ENCODE measurements at regions not wholly inside any gene's neighbourhood (a gene's known extent, or its start where the extent isn't known, plus 50 kb on each side); places are given as distances from the start of the nearest gene placed in this dataset.

DNA sequence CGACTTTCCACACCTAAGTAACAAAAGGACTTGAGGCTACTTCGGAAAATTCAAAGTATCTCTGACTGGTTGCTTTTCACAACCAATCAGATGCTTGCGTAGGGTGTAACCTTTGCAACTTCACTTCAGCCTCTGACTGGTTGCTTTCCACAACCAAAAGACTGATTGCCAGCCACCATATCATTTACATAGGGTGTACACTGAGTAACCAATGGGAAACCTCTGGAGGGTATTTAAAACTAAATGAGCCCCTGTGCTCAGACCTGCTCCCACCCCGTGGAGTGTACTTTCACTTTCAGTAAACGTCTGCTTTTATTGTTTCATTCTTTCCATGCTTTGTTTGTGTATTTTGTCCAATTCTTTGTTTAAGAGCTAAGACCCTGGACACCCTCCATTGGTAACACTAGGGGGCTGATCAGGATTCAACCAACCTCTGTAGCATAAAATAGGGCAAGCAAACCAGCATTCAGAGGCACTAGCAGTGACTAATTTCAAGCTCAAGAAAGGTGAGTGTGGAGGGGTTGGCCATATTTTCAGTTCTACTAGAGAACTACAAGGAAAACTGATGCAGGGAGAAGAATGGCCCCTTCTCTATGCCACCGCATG lies 390.8 kb downstream of the POM121L12 start:
- peaks cover 2 to 41% (median 12%) of the 10 kb centered on the region in 8 donors for H3K9me3 Mint-ChIP-seq
- no peaks in the 10 kb centered on the region for H3K36me3 Mint-ChIP-seq
- POLR2A ChIA-PET (ENCODE audit: partially characterized antibody), result no interaction called here
- peaks cover 0 to 4% of the 10 kb centered on the region in 2 donors for H3K9me3 ChIP-seq (ENCODE audit: control insufficient read depth in 1 of 2, low read length in 2 of 2)
- no peak overlapping the region for H3K27ac Mint-ChIP-seq
- H3K27ac ChIP-seq (ENCODE audit: low read depth, low read length), result no peak overlapping the region
- H3K4me3 Mint-ChIP-seq, result no peak overlapping the region
- no peaks in the 10 kb centered on the region for H3K4me1 ChIP-seq (ENCODE audit: insufficient read depth, low read length)
- no peak for DNase-seq
- intact Hi-C loops (cut with micrococcal nuclease), result no loop called here
- H3K27me3 ChIP-seq (ENCODE audit: insufficient read depth, low read length), result no peaks in the 10 kb centered on the region
- no peaks in the 10 kb centered on the region for H3K4me1 Mint-ChIP-seq
- CTCF ChIA-PET (ENCODE audit: partially characterized antibody), result no interaction called here
- no peaks in the 10 kb centered on the region for H3K36me3 ChIP-seq (ENCODE audit: insufficient read depth, low read length)
- H3K27me3 Mint-ChIP-seq, result no peaks in the 10 kb centered on the region
- H3K4me3 ChIP-seq (ENCODE audit: low read length in 2 of 2), result no peak overlapping the region

GRCh38 chr7:53428045-53428444 lies 392.6 kb downstream of the POM121L12 start:
- no peak overlapping the region for H3K27ac Mint-ChIP-seq
- intact Hi-C loops (cut with micrococcal nuclease), result no loop called here
- no peaks in the 10 kb centered on the region for H3K4me1 Mint-ChIP-seq
- no peak for DNase-seq
- no peaks in the 10 kb centered on the region for H3K27me3 Mint-ChIP-seq
- peaks cover 2 to 36% (median 10%) of the 10 kb centered on the region in 8 donors for H3K9me3 Mint-ChIP-seq
- peaks cover 0 to 4% of the 10 kb centered on the region in 2 donors for H3K9me3 ChIP-seq (ENCODE audit: control insufficient read depth in 1 of 2, low read length in 2 of 2)
- POLR2A ChIA-PET (ENCODE audit: partially characterized antibody), result no interaction called here
- no peak overlapping the region for H3K27ac ChIP-seq (ENCODE audit: low read depth, low read length)
- no peaks in the 10 kb centered on the region for H3K36me3 ChIP-seq (ENCODE audit: insufficient read depth, low read length)
- no peak overlapping the region for H3K4me3 Mint-ChIP-seq
- no peaks in the 10 kb centered on the region for H3K4me1 ChIP-seq (ENCODE audit: insufficient read depth, low read length)
- no peaks in the 10 kb centered on the region for H3K27me3 ChIP-seq (ENCODE audit: insufficient read depth, low read length)
- CTCF ChIA-PET (ENCODE audit: partially characterized antibody), result no interaction called here
- H3K36me3 Mint-ChIP-seq, result no peaks in the 10 kb centered on the region
- no peak overlapping the region for H3K4me3 ChIP-seq (ENCODE audit: low read length in 2 of 2)

- Histone ChIP-seq H3K4me3 (ENCODE audit: low read length in 2 of 2) (no peak overlapping the region), H3K4me1 (ENCODE audit: insufficient read depth, low read length) (no peaks in the 10 kb centered on the region), H3K27me3 (ENCODE audit: insufficient read depth, low read length) (no peaks in the 10 kb centered on the region), H3K9me3 (ENCODE audit: control insufficient read depth in 1 of 2, low read length in 2 of 2) (peaks cover 0 to 4% of the 10 kb centered on the region in 2 donors), H3K36me3 (ENCODE audit: insufficient read depth, low read length) (no peaks in the 10 kb centered on the region), H3K27ac (ENCODE audit: low read depth, low read length) (no peak overlapping the region)
- H3K9me3 Mint-ChIP-seq, result peaks cover 2 to 24% (median 9%) of the 10 kb centered on the region in 8 donors
- ChIA-PET POLR2A (ENCODE audit: partially characterized antibody) (no interaction called here), CTCF (ENCODE audit: partially characterized antibody) (no interaction called here)
- no peaks in the 10 kb centered on the region for H3K27me3 Mint-ChIP-seq
- no peaks in the 10 kb centered on the region for H3K4me1 Mint-ChIP-seq
- H3K4me3 Mint-ChIP-seq, result no peak overlapping the region
- no peak overlapping the region for H3K27ac Mint-ChIP-seq
- no peaks in the 10 kb centered on the region for H3K36me3 Mint-ChIP-seq
- DNase-seq, result no peak
- intact Hi-C loops (cut with micrococcal nuclease), result no loop called here
Observed at GRCh38 chr7:53431901-53432300, 396.5 kb downstream of the POM121L12 start.

GRCh38 chr7:53437336-53437735 lies 401.9 kb downstream of the POM121L12 start:
- Histone ChIP-seq H3K27me3 (ENCODE audit: insufficient read depth, low read length) (no peaks in the 10 kb centered on the region), H3K27ac (ENCODE audit: low read depth, low read length) (no peak overlapping the region), H3K4me3 (ENCODE audit: low read length in 2 of 2) (no peak overlapping the region), H3K36me3 (ENCODE audit: insufficient read depth, low read length) (no peaks in the 10 kb centered on the region), H3K4me1 (ENCODE audit: insufficient read depth, low read length) (no peaks in the 10 kb centered on the region), H3K9me3 (ENCODE audit: control insufficient read depth in 1 of 2, low read length in 2 of 2) (no peaks in the 10 kb centered on the region)
- DNase-seq, result no peak
- intact Hi-C loops (cut with micrococcal nuclease), result no loop called here
- ChIA-PET CTCF (ENCODE audit: partially characterized antibody) (no interaction called here), POLR2A (ENCODE audit: partially characterized antibody) (no interaction called here)
- no peaks in the 10 kb centered on the region for H3K27me3 Mint-ChIP-seq
- peaks cover 0 to 17% (median 7%) of the 10 kb centered on the region in 8 donors for H3K9me3 Mint-ChIP-seq
- no peaks in the 10 kb centered on the region for H3K36me3 Mint-ChIP-seq
- H3K27ac Mint-ChIP-seq, result no peak overlapping the region
- no peaks in the 10 kb centered on the region for H3K4me1 Mint-ChIP-seq
- no peak overlapping the region for H3K4me3 Mint-ChIP-seq

DNA sequence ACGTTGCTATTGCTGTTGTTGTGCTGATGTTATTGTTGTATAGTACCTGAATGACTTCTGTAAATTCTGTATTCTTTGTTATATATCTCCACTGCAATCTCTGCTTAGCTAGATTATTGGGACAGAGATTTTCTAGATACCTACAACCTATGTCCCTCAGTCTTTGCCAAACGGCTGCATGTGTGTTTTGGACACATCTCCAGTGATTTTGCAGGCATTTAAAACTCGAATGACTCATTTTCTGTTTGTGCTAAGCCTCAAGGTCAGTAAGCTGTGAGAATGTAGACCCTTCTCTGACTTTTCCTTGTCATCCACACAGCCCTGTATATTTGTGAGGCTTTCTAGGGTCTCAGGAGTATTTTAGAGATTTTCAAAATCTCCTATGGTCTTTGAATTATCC lies 410.7 kb downstream of the POM121L12 start:
- DNase-seq, result no peak
- Mint-ChIP-seq H3K27me3 (no peaks in the 10 kb centered on the region), H3K4me3 (no peak overlapping the region), H3K36me3 (no peaks in the 10 kb centered on the region), H3K27ac (no peak overlapping the region), H3K4me1 (no peaks in the 10 kb centered on the region), H3K9me3 (peaks cover 0 to 12% (median 6%) of the 10 kb centered on the region in 8 donors)
- no peak overlapping the region for H3K4me3 ChIP-seq (ENCODE audit: low read length in 2 of 2)
- no peaks in the 10 kb centered on the region for H3K36me3 ChIP-seq (ENCODE audit: insufficient read depth, low read length)
- POLR2A ChIA-PET (ENCODE audit: partially characterized antibody), result no interaction called here
- intact Hi-C loops (cut with micrococcal nuclease), result no loop called here
- no peaks in the 10 kb centered on the region for H3K9me3 ChIP-seq (ENCODE audit: control insufficient read depth in 1 of 2, low read length in 2 of 2)
- CTCF ChIA-PET (ENCODE audit: partially characterized antibody), result no interaction called here
- H3K4me1 ChIP-seq (ENCODE audit: insufficient read depth, low read length), result no peaks in the 10 kb centered on the region
- no peaks in the 10 kb centered on the region for H3K27me3 ChIP-seq (ENCODE audit: insufficient read depth, low read length)
- no peak overlapping the region for H3K27ac ChIP-seq (ENCODE audit: low read depth, low read length)

GRCh38 chr7:53458636-53459035 lies 423.2 kb downstream of the POM121L12 start:
- H3K27ac Mint-ChIP-seq, result no peak overlapping the region
- Histone ChIP-seq H3K9me3 (ENCODE audit: control insufficient read depth in 1 of 2, low read length in 2 of 2) (no peaks in the 10 kb centered on the region), H3K4me1 (ENCODE audit: insufficient read depth, low read length) (no peaks in the 10 kb centered on the region), H3K36me3 (ENCODE audit: insufficient read depth, low read length) (no peaks in the 10 kb centered on the region), H3K27ac (ENCODE audit: low read depth, low read length) (no peak overlapping the region), H3K4me3 (ENCODE audit: low read length in 2 of 2) (no peak overlapping the region), H3K27me3 (ENCODE audit: insufficient read depth, low read length) (no peaks in the 10 kb centered on the region)
- no peaks in the 10 kb centered on the region for H3K4me1 Mint-ChIP-seq
- H3K4me3 Mint-ChIP-seq, result no peak overlapping the region
- intact Hi-C loops (cut with micrococcal nuclease), result no loop called here
- H3K36me3 Mint-ChIP-seq, result no peaks in the 10 kb centered on the region
- ChIA-PET POLR2A (ENCODE audit: partially characterized antibody) (no interaction called here), CTCF (ENCODE audit: partially characterized antibody) (no interaction called here)
- no peaks in the 10 kb centered on the region for H3K27me3 Mint-ChIP-seq
- DNase-seq, result no peak
- H3K9me3 Mint-ChIP-seq, result peaks cover 4 to 17% (median 10%) of the 10 kb centered on the region in 8 donors

DNA sequence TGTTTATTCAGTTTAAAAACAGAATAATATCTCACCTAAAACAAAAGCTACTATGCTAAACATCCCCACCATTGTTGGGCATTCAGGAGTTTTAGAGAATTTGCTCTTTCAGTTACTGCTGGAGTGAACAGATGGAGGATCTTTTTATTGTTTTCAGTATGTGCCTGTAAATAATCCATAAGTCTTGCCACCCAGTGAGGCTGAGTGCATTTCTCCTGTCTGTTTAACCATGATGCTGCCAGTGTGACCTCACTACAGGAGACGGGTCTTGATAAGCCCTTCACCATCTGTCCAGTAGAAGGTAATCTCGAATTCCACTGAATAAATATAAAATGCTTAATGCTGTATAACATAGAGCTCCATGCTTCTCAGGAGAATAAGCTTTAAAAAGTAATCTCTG lies 430.9 kb downstream of the POM121L12 start:
- Mint-ChIP-seq H3K4me1 (no peaks in the 10 kb centered on the region), H3K4me3 (no peak overlapping the region), H3K27me3 (no peaks in the 10 kb centered on the region), H3K27ac (no peak overlapping the region), H3K36me3 (no peaks in the 10 kb centered on the region), H3K9me3 (peaks cover 0 to 22% (median 8%) of the 10 kb centered on the region in 8 donors)
- ChIA-PET CTCF (ENCODE audit: partially characterized antibody) (no interaction called here), POLR2A (ENCODE audit: partially characterized antibody) (no interaction called here)
- H3K27ac ChIP-seq (ENCODE audit: low read depth, low read length), result no peak overlapping the region
- no peak overlapping the region for H3K4me3 ChIP-seq (ENCODE audit: low read length in 2 of 2)
- H3K9me3 ChIP-seq (ENCODE audit: control insufficient read depth in 1 of 2, low read length in 2 of 2), result no peaks in the 10 kb centered on the region
- no peaks in the 10 kb centered on the region for H3K36me3 ChIP-seq (ENCODE audit: insufficient read depth, low read length)
- H3K4me1 ChIP-seq (ENCODE audit: insufficient read depth, low read length), result no peaks in the 10 kb centered on the region
- no peaks in the 10 kb centered on the region for H3K27me3 ChIP-seq (ENCODE audit: insufficient read depth, low read length)
- intact Hi-C loops (cut with micrococcal nuclease), result no loop called here
- DNase-seq, result no peak

Data from CD4-positive, alpha-beta memory T cell (primary cell).